K562 (cell line): ENCODE measurements at regions not wholly inside any gene's neighbourhood (a gene's known extent, or its start where the extent isn't known, plus 50 kb on each side); places are given as distances from the start of the nearest gene placed in this dataset.

ENCODE experiments used
- ATAC-seq: fragments of 200-7000 bp; cut with Tn5 transposase; 3 replicates; pipeline ENCODE4 v1.9.1; 2020; ENCODE audit warnings: moderate library complexity
- BruUV-seq: library from RNA; stranded (reverse); fragments of 400-500 nt; replicated peaks from 2 replicates; lab custom pipeline; 2021; lab: Mats Ljungman, UMichigan
- CTCF ChIA-PET: fragments of 300-600 bp; formaldehyde crosslinking; extraction: SDS; loops from one replicate; lab custom pipeline; 2021; ENCODE audit warnings: low intra/inter-chr PET ratio; lab: Yijun Ruan, JAX
- POLR2A ChIA-PET: fragments of 300-600, 350-650 bp; sonication (Branson Sonifier 250); formaldehyde crosslinking; extraction: SDS; loops from one replicate; lab custom pipeline; 2021; ENCODE audit warnings: antibody characterized with exemption, inconsistent platforms; lab: Yijun Ruan, JAX
- DNase-seq, 4 experiments: peaks; one replicate each; pipeline versions ENCODE4 v3.0.0 to v3.0.0-alpha.2; 2011 to 2018; ENCODE audit warnings: low spot score in 3 of 4, mixed read lengths in 3 of 4; ENCODE audit errors: extremely low read depth in 1 of 4
- FAIRE-seq: peaks from 2 replicates; lab custom pipeline; 2011; peaks lifted over from hg19 to GRCh38; lab: Jason Lieb, UNC
- H2AFZ ChIP-seq: 2 replicates; pipeline ENCODE4 v1.6.0; 2011; ENCODE audit warnings: low read depth, low read length, control low read depth, inconsistent platforms
- H3K27ac ChIP-seq: fragments of 200-600 bp; 3 replicates; pipeline ENCODE4 v1.8.0; 2011; ENCODE audit warnings: low read depth, mild to moderate bottlenecking, control low read depth, inconsistent platforms, low read length, moderate library complexity, mixed read lengths; ENCODE audit errors: extremely low read depth
- H3K27me3 ChIP-seq, 2 experiments: fragments of 300-600 bp in 1 of 2; 2 replicates in 1 of 2; 3 replicates in 1 of 2; pipeline versions ENCODE4 v1.6.0 to v1.8.0; 2011; ENCODE audit warnings: inconsistent platforms in 2 of 2, low read length in 2 of 2, mild to moderate bottlenecking in 1 of 2, mixed read lengths in 1 of 2, moderate library complexity in 1 of 2; ENCODE audit not compliant: control insufficient read depth in 2 of 2, insufficient read depth in 2 of 2
- H3K36me3 ChIP-seq: fragments of 300-600 bp; 3 replicates; pipeline ENCODE4 v1.8.0; 2011; ENCODE audit warnings: mild to moderate bottlenecking, low read length, inconsistent platforms; ENCODE audit not compliant: control insufficient read depth, insufficient read depth
- H3K4me1 ChIP-seq, 2 experiments: fragments of 200-600 bp in 1 of 2; replicated peaks in 1 of 2; 2 replicates in 1 of 2; 3 replicates in 1 of 2; pipeline versions ENCODE4 v1.5.1 to v1.8.0; 2011; ENCODE audit warnings: inconsistent platforms in 2 of 2, low read length in 2 of 2, mild to moderate bottlenecking in 1 of 2, mixed read lengths in 1 of 2, moderate library complexity in 1 of 2; ENCODE audit not compliant: control insufficient read depth in 2 of 2, insufficient read depth in 2 of 2
- H3K4me2 ChIP-seq: 2 replicates; pipeline ENCODE4 v1.6.1; 2011; ENCODE audit warnings: low read length, control low read depth, inconsistent platforms, mixed read lengths; ENCODE audit not compliant: insufficient read depth
- H3K4me3 ChIP-seq: fragments of 200-600 bp; sonication (generic), shearing (Covaris generic); 2 replicates; pipeline ENCODE4 v1.5.1; 2016; ENCODE audit warnings: control low read depth, inconsistent platforms
- H3K79me2 ChIP-seq: fragments of 200-600 bp; 3 replicates; pipeline ENCODE4 v1.8.0; 2011; ENCODE audit warnings: low read length, inconsistent platforms; ENCODE audit not compliant: control insufficient read depth, insufficient read depth
- H3K9ac ChIP-seq, 2 experiments: 2 replicates each; pipeline versions ENCODE4 v1.6.0 to v1.6.1; 2011; ENCODE audit warnings: low read depth in 2 of 2, low read length in 2 of 2, control low read depth in 1 of 2, inconsistent platforms in 1 of 2, mild to moderate bottlenecking in 1 of 2, mixed read lengths in 1 of 2; ENCODE audit not compliant: insufficient read depth in 1 of 2
- H3K9me1 ChIP-seq: one replicate; pipeline ENCODE4 v1.6.0; 2011; ENCODE audit warnings: inconsistent platforms, mild to moderate bottlenecking, low read length, moderate library complexity; ENCODE audit not compliant: control insufficient read depth, insufficient read depth
- H3K9me3 ChIP-seq: replicated peaks from 2 replicates; pipeline ENCODE4 v1.5.1; 2011; ENCODE audit warnings: low read depth, low read length, inconsistent platforms; ENCODE audit not compliant: control insufficient read depth, insufficient read depth
- H4K20me1 ChIP-seq: replicated peaks from 2 replicates; pipeline ENCODE4 v1.6.1; 2011; ENCODE audit warnings: low read length, inconsistent platforms, mixed read lengths; ENCODE audit not compliant: control insufficient read depth, insufficient read depth
- FOXJ2 ChIP-seq: fragments of 200-800 bp; sonication (Bioruptor generic); IDR thresholded peaks from 2 replicates; pipeline ENCODE4 v1.6.1; 2016; ENCODE audit warnings: missing genetic modification characterization, missing compliant biosample characterization
- GTF2F1 ChIP-seq: IDR thresholded peaks from 2 replicates; pipeline ENCODE4 v1.6.1; 2011; ENCODE audit warnings: low read depth, low read length, improper control_type of control experiment
- KHSRP ChIP-seq: fragments of 450-650 bp; IDR thresholded peaks from 2 replicates; pipeline ENCODE4 v1.6.1; 2017
- MEIS2 ChIP-seq: fragments of 450-650 bp; IDR thresholded peaks from 2 replicates; pipeline ENCODE4 v1.6.1; 2014; ENCODE audit warnings: mild to moderate bottlenecking; ENCODE audit not compliant: partially characterized antibody
- NELFE ChIP-seq: IDR thresholded peaks from 2 replicates; pipeline ENCODE4 v1.6.1; 2011; ENCODE audit warnings: mild to moderate bottlenecking; ENCODE audit not compliant: insufficient read depth, insufficient read length
- POLR2B ChIP-seq: fragments of 450-650 bp; IDR thresholded peaks from 2 replicates; pipeline ENCODE4 v1.6.1; 2018; ENCODE audit warnings: low read depth; ENCODE audit not compliant: partially characterized antibody
- ZNF274 ChIP-seq: IDR thresholded peaks from 2 replicates; pipeline ENCODE4 v1.6.1; 2011; ENCODE audit warnings: low read depth, mild to moderate bottlenecking, low read length, moderate library complexity, borderline replicate concordance
- ZNF584 ChIP-seq: fragments of 200-800 bp; sonication (Bioruptor generic); IDR thresholded peaks from 2 replicates; pipeline ENCODE4 v1.6.1; 2016; ENCODE audit warnings: low read depth, mild to moderate bottlenecking, missing genetic modification characterization, missing compliant biosample characterization
- ZNF586 ChIP-seq: fragments of 450-650 bp; formaldehyde crosslinking; conservative IDR thresholded peaks from 2 replicates; pipeline ENCODE4 v1.4.0; 2020; ENCODE audit warnings: mild to moderate bottlenecking, moderate library complexity
- WGBS: fragments of 100-300 bp; shearing (Covaris generic); methylation state at CpG from one replicate; pipeline ENCODE4 v1.1.6; 2016; ENCODE audit warnings: low coverage, mixed read lengths; ENCODE audit not compliant: insufficient coverage; ENCODE audit errors: missing lambda C conversion rate; 5-methylcytosine and 5-hydroxymethylcytosine counted together
- in situ Hi-C: fragments of 300-500 bp; cut with MboI; formaldehyde crosslinking; loops from 4 replicates; pipeline ENCODE4 v1.15.0; 2018; ENCODE audit warnings: inconsistent platforms, mixed read lengths
- intact Hi-C: fragments of 100-400 bp; cut with micrococcal nuclease; formaldehyde crosslinking; loops from 2 replicates; pipeline ENCODE4 v1.14.2; 2022
- TF ChIP-seq, protein P1 (sequence below), 2 experiments: fragments of 150-350 bp in 1 of 2; IDR thresholded peaks; 2 replicates each; pipeline ENCODE4 v1.6.1; 2012 to 2016; ENCODE audit warnings: low read depth in 2 of 2, low read length in 2 of 2, mild to moderate bottlenecking in 1 of 2, moderate library complexity in 1 of 2
- TF ChIP-seq, protein P2 (sequence below): fragments of 450-650 bp; formaldehyde crosslinking; IDR thresholded peaks from 2 replicates; pipeline ENCODE4 v1.4.0; 2020; ENCODE audit warnings: mild to moderate bottlenecking, moderate library complexity

DNA sequence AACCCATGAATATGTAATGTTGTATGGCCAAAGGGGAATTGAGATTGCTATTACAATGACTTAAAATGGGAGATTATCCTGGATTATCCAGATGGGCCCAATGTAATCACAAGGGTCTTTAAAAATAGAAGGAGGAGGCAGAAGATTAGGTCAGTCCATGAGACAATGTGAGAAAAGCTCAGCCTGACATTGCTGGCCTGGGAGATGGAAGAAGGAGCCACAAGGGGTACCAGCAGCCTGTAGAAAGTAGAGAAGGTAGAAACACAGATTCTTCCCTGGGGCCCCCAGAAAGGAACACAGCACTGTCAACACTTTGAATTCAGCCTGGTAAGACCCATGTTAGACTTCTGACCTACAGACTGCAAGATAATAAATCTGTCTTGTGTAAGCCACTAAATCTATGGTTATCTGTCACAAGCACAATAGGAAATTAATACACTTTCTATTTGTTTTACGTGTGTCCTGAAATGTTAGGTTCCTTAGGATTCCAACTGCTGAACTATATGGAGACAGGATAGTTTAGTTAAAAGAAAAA lies 132.9 kb upstream of the SERP2 start:
- Histone ChIP-seq H3K4me3 (no peak overlapping the region), H2AFZ (no peak overlapping the region), H3K27me3 (peaks cover 4 to 9% of the 10 kb centered on the region in 2 experiments; a peak in 3 of 5 replicates), H3K9me3 (no peaks in the 10 kb centered on the region), H3K4me1 (peaks cover 0 to 11% of the 10 kb centered on the region in 2 experiments; a peak in 1 of 5 replicates), H3K79me2 (no peaks in the 10 kb centered on the region), H3K9ac (no peak overlapping the region), H3K36me3 (no peaks in the 10 kb centered on the region), H3K27ac (no peak overlapping the region), H3K4me2 (no peak overlapping the region), H4K20me1 (no peaks in the 10 kb centered on the region), H3K9me1 (no peaks in the 10 kb centered on the region)
- ATAC-seq: no peak
- CTCF ChIA-PET: no interaction called here
- BruUV-seq: no TSS peak
- FAIRE-seq: no peak
- in situ Hi-C loops: loop anchor here (10.0 kb wide), 1 partner anchor 1184 kb away; no protein-coding TSS in a partner anchor
- intact Hi-C loops: loop anchor here (5.0 to 10.0 kb wide), 4 partner anchors 67 to 333 kb away; no protein-coding TSS in a partner anchor
- DNase-seq: no peak
- POLR2A ChIA-PET: no interaction called here
- TF ChIP-seq ZNF584 (CRISPR knock-in tag): no peak
- peak; percentile 27 for TF ChIP-seq MEIS2
- 0% methylated on average over 1 of the region's 1 CpG for WGBS

DNA sequence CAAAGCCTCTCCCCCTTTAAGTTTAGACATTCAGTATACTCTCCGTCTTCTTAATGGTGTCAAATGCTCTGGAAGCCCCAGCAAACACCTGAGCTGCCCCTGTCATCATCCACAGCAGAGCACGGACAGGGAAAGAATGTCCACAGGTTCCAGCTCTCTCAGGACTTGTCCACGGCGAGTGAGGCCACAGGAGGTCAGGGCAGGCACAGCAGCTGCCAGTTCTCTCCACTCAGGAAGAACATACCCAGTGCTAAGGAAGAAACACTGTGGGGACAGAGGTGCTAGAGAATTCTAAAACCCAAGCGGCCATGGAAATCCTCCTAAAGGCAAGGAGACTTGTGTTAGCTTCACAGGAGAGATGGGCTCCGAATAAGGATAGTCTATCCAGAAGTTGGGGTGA lies 132.0 kb upstream of the SERP2 start:
- ATAC-seq: no peak
- TF ChIP-seq, protein P1, sequence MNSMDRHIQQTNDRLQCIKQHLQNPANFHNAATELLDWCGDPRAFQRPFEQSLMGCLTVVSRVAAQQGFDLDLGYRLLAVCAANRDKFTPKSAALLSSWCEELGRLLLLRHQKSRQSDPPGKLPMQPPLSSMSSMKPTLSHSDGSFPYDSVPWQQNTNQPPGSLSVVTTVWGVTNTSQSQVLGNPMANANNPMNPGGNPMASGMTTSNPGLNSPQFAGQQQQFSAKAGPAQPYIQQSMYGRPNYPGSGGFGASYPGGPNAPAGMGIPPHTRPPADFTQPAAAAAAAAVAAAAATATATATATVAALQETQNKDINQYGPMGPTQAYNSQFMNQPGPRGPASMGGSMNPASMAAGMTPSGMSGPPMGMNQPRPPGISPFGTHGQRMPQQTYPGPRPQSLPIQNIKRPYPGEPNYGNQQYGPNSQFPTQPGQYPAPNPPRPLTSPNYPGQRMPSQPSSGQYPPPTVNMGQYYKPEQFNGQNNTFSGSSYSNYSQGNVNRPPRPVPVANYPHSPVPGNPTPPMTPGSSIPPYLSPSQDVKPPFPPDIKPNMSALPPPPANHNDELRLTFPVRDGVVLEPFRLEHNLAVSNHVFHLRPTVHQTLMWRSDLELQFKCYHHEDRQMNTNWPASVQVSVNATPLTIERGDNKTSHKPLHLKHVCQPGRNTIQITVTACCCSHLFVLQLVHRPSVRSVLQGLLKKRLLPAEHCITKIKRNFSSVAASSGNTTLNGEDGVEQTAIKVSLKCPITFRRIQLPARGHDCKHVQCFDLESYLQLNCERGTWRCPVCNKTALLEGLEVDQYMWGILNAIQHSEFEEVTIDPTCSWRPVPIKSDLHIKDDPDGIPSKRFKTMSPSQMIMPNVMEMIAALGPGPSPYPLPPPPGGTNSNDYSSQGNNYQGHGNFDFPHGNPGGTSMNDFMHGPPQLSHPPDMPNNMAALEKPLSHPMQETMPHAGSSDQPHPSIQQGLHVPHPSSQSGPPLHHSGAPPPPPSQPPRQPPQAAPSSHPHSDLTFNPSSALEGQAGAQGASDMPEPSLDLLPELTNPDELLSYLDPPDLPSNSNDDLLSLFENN (IDR thresholded peaks at IDR 0.05; ENCODE audit: low read depth in 2 of 2, low read length in 2 of 2): no peak
- no peak for TF ChIP-seq KHSRP
- TF ChIP-seq, protein P2, sequence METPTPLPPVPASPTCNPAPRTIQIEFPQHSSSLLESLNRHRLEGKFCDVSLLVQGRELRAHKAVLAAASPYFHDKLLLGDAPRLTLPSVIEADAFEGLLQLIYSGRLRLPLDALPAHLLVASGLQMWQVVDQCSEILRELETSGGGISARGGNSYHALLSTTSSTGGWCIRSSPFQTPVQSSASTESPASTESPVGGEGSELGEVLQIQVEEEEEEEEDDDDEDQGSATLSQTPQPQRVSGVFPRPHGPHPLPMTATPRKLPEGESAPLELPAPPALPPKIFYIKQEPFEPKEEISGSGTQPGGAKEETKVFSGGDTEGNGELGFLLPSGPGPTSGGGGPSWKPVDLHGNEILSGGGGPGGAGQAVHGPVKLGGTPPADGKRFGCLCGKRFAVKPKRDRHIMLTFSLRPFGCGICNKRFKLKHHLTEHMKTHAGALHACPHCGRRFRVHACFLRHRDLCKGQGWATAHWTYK: no peak
- TF ChIP-seq POLR2B: no peak
- TF ChIP-seq ZNF274: no peak
- no peak for TF ChIP-seq ZNF586 (CRISPR knock-in tag)
- no peak for TF ChIP-seq GTF2F1
- TF ChIP-seq NELFE: no peak
- TF ChIP-seq FOXJ2: no peak

More for the DNA sequence above, 132.0 kb upstream of the SERP2 start:
- Histone ChIP-seq H2AFZ (no peak overlapping the region), H3K79me2 (no peaks in the 10 kb centered on the region), H4K20me1 (no peaks in the 10 kb centered on the region), H3K4me1 (peaks cover 0 to 11% of the 10 kb centered on the region in 2 experiments; a peak in 1 of 5 replicates), H3K27ac (no peak overlapping the region), H3K4me3 (no peak overlapping the region), H3K9me1 (no peaks in the 10 kb centered on the region), H3K36me3 (no peaks in the 10 kb centered on the region), H3K9ac (no peak overlapping the region), H3K9me3 (no peaks in the 10 kb centered on the region), H3K27me3 (peaks cover 3 to 6% of the 10 kb centered on the region in 2 experiments; a peak in 3 of 5 replicates), H3K4me2 (no peak overlapping the region)
- CTCF ChIA-PET: no interaction called here
- no peak for DNase-seq
- FAIRE-seq: no peak
- in situ Hi-C loops (loop anchor here (10.0 kb wide), 1 partner anchor 1183 kb away; no protein-coding TSS in a partner anchor), intact Hi-C loops (loop anchor here (5.0 to 10.0 kb wide), 4 partner anchors 66 to 334 kb away; no protein-coding TSS in a partner anchor)
- no TSS peak for BruUV-seq
- POLR2A ChIA-PET: no interaction called here
- WGBS: 0% methylated on average over 6 of the region's 6 CpGs
